Sigmoid colon (tissue), 6 donors: ENCODE measurements at regions not wholly inside any gene's neighbourhood (a gene's known extent, or its start where the extent isn't known, plus 50 kb on each side); places are given as distances from the start of the nearest gene placed in this dataset.
"Not testable (repeated sequence)": the region's sequence is repeated elsewhere in the genome, so short reads cannot be mapped to it uniquely, and the experiment has no call there.

Source experiments
- DNase-seq: peaks from one replicate; pipeline ENCODE4 v3.0.0-alpha.2; 2019
- H3K27ac ChIP-seq, 4 donors: fragments of 200-600 bp; sonication (generic); one replicate each; pipeline ENCODE4 v1.5.1; 2016 to 2019; ENCODE audit warnings: mild to moderate bottlenecking in 1 of 4
- H3K27me3 ChIP-seq, 3 donors: fragments of 200-600 bp; sonication (generic); one replicate each; pipeline ENCODE4 v1.5.1; 2019; ENCODE audit warnings: mild to moderate bottlenecking in 1 of 3
- H3K36me3 ChIP-seq, 4 donors: fragments of 200-600 bp; sonication (generic); one replicate each; pipeline ENCODE4 v1.5.1; 2016 to 2019
- H3K4me1 ChIP-seq, 4 donors: fragments of 200-600 bp; sonication (generic); one replicate each; pipeline ENCODE4 v1.5.1; 2017 to 2019
- H3K4me3 ChIP-seq, 4 donors: fragments of 200-600 bp; sonication (generic); one replicate each; pipeline ENCODE4 v1.5.1; 2017 to 2019; ENCODE audit warnings: mild to moderate bottlenecking in 2 of 4, moderate library complexity in 1 of 4
- H3K9me3 ChIP-seq, 4 donors: fragments of 200-600 bp in 3 of 4; sonication (generic) in 3 of 4; one replicate each; pipeline versions ENCODE4 v1.5.1 to v1.6.1; 2013 to 2019
- EP300 ChIP-seq, 4 donors: sonication (generic); formaldehyde crosslinking; IDR thresholded peaks; one replicate each; pipeline ENCODE4 v1.6.1; 2017; ENCODE audit warnings: antibody characterized with exemption in 4 of 4
- POLR2A ChIP-seq, 2 donors: fragments of 450-650 bp; IDR thresholded peaks; one replicate each; pipeline ENCODE4 v1.6.1; 2016; ENCODE audit warnings: antibody characterized with exemption in 2 of 2, mild to moderate bottlenecking in 2 of 2, moderate library complexity in 2 of 2
- POLR2AphosphoS5 ChIP-seq, 4 donors: sonication (generic); formaldehyde crosslinking; IDR thresholded peaks; one replicate each; pipeline ENCODE4 v1.6.1; 2017; ENCODE audit warnings: antibody characterized with exemption in 4 of 4
- WGBS, 2 donors: extraction: QIAGEN DNeasy Blood & Tissue Kit; methylation state at CpG; one replicate each; pipeline ENCODE4 v1.1.7; 2013; 5-methylcytosine and 5-hydroxymethylcytosine counted together
- intact Hi-C: fragments of 100-400 bp; cut with DNase I; formaldehyde crosslinking; loops from one replicate; pipeline ENCODE4 v1.15.1; 2023
- TF ChIP-seq, protein P1 (sequence below), 4 experiments: fragments of 450-650 bp in 3 of 4; fragments of 200-600 bp in 1 of 4; IDR thresholded peaks; one replicate each; pipeline ENCODE4 v1.5.1; 2016 to 2019; ENCODE audit warnings: antibody characterized with exemption in 4 of 4, mild to moderate bottlenecking in 3 of 4, moderate library complexity in 2 of 4
- donor health status: healthy with polysubstance abuse.
- donor health status: healthy.

DNA sequence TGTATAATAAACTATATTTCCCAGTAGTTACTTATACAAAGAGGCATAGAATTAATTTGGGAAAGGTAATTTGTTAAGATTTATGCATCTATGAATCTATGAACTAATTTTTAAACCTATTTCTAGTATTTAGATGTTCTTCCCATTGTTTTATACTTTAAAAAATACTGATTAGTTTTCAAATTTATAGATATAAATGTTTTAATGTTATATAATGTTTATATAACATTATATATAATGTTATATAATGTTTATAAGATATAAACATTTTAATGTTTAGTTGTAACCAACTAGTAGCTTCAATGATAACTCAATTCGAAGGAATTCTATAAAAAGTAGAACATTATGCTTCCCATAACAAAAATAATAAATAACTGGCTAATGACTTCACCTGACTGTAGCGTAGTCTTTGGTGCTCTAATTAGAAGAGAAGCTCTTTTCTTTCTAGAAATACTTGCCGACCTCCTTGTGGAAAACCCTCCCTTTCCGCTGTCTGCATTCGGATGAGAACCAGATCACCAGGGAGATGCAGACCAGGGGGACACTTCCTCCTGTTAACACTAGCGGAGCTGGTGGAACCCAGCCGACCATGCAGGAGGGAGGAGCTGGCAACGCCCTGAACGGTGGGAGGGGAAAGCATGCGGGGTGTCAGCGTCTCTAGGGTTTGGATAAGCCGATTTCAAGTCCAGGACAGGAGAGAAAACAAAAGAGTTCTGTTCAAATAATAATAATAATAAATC is 158.4 kb downstream of the OR2B2 start:
- WGBS, 2 donors, result 1% methylated on average over 12 of the region's 12 CpGs
- Histone ChIP-seq H3K9me3 (no peaks in the 10 kb centered on the region), H3K27me3 (peaks cover 5 to 28% (median 23%) of the 10 kb centered on the region in 3 donors), H3K27ac (peak overlapping the region in 2 of 4 donors; percentile 12 to 29), H3K36me3 (no peaks in the 10 kb centered on the region), H3K4me1 (peaks cover 0 to 16% (median 11%) of the 10 kb centered on the region in 4 donors), H3K4me3 (peak overlapping the region; percentile 58 to 70 (median 66))
- TF ChIP-seq POLR2AphosphoS5 (IDR thresholded peaks at IDR 0.05) (peak in 2 of 4 donors; percentile 27 to 54), POLR2A (IDR thresholded peaks at IDR 0.05) (no peak)
- intact Hi-C loops, result loop anchor here (1.0 to 10.0 kb wide), 7 partner anchors 67 to 623 kb away; no protein-coding TSS in a partner anchor
- peak; percentile 84 for DNase-seq

DNA sequence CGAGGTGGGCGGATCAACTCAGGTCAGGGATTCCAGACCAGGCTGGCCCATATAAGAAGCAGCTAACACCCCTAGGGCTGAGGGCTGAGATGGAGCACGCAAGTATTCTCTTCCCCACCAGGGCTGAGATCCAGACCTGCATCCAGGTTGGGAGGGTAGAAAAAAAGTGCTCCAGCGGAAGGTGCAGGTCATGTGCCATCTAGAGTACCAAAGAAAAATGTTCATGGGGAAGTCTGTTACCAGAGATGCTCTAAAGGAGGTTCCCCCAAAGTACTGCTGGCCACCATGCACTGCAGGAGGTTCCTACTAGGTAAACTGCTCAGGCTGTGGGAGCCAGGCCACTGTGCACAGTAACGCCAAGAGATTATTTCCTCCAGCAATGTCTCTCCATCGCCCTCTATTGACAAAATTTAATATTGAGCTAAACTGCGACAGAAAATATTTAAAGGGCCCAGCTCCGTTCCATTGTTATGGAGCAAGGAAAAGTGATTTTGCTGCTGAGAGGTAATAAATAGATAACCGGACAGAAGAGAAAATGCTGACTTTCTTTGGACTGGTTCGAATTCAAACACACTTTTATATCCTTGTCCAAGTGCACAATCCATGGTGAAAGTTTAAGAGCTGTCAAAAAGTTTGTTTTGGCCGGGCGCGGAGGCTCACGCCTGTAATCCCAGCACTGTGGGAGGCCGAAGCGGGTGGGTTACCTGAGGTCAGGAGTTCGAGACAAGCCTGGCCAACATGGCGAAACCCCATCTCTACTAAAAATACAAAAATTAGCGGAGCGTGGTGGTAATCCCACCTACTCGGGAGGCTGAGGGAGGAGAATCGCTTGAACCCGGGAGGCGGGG is 159.9 kb downstream of the OR2B2 start:
- intact Hi-C loops, result loop anchor here (1.0 to 10.0 kb wide), 7 partner anchors 65 to 621 kb away; no protein-coding TSS in a partner anchor
- 9 to 14% methylated on average over 24 of the region's 24 CpGs for WGBS, 2 donors
- Histone ChIP-seq H3K9me3 (no peaks in the 10 kb centered on the region), H3K4me3 (peak overlapping the region; percentile 58 to 70 (median 66)), H3K4me1 (peaks cover 0 to 11% (median 10%) of the 10 kb centered on the region in 4 donors), H3K27me3 (peaks cover 2 to 12% (median 9%) of the 10 kb centered on the region in 3 donors), H3K27ac (peak overlapping the region; percentile 71 to 83 (median 76)), H3K36me3 (no peaks in the 10 kb centered on the region)
- TF ChIP-seq EP300 (IDR thresholded peaks at IDR 0.05) (no peak), POLR2A (IDR thresholded peaks at IDR 0.05) (no peak)
- TF ChIP-seq, protein P1, sequence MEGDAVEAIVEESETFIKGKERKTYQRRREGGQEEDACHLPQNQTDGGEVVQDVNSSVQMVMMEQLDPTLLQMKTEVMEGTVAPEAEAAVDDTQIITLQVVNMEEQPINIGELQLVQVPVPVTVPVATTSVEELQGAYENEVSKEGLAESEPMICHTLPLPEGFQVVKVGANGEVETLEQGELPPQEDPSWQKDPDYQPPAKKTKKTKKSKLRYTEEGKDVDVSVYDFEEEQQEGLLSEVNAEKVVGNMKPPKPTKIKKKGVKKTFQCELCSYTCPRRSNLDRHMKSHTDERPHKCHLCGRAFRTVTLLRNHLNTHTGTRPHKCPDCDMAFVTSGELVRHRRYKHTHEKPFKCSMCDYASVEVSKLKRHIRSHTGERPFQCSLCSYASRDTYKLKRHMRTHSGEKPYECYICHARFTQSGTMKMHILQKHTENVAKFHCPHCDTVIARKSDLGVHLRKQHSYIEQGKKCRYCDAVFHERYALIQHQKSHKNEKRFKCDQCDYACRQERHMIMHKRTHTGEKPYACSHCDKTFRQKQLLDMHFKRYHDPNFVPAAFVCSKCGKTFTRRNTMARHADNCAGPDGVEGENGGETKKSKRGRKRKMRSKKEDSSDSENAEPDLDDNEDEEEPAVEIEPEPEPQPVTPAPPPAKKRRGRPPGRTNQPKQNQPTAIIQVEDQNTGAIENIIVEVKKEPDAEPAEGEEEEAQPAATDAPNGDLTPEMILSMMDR (IDR thresholded peaks at IDR 0.05), result peak; percentile 50 to 81 (median 70)
- peak; percentile 72 for DNase-seq

DNA sequence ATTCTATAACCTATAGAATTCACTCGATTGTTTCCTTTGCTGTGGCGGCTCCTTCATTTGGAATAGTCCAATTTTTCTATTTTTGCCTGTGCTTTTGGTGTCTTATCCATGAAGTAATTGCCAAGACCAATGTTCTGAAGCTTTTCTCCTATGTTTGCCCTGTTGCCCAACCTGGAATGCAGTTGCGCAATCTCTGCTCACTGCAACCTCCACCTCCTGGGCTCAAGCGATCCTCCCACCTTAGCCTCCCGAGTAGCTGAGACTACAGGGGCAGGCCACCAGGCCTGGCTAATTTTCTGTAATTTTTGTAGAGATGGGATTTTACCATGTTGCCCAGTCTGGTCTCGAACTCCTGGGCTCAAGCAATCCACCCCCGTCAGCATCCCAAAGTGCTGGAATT is 163.5 kb downstream of the OR2B2 start:
- no peaks in the 10 kb centered on the region for H3K36me3 ChIP-seq
- H3K27ac ChIP-seq, result no peak overlapping the region
- DNase-seq, result no peak
- intact Hi-C loops, result no loop called here
- H3K4me1 ChIP-seq, result peaks cover 0 to 3% (median 3%) of the 10 kb centered on the region in 4 donors
- no peak overlapping the region for H3K4me3 ChIP-seq
- no peak for TF ChIP-seq EP300 (IDR thresholded peaks at IDR 0.05)
- H3K9me3 ChIP-seq, result no peaks in the 10 kb centered on the region
- WGBS, 2 donors, result 91 to 95% methylated on average over 7 of the region's 7 CpGs
- peaks cover 0 to 24% (median 13%) of the 10 kb centered on the region in 3 donors for H3K27me3 ChIP-seq

DNA sequence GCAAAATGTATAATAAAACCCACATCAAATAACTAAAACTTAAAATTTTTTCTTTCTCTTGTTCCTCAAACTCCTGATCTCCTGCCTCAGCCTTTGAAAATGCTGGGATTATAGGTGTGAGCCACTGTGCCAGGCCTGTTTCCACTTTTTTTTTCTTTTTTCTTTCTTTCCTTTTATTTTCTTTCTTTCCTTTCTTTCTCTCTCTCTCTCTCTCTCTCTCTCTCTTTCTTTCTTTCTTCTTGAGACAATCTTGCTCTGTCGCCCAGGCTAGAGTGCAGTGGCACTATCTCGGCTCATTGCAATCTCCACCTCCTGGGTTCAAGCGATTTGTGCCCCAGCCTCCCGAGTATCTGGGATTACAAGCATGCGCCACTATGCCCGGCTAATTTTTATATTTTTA is 164.6 kb downstream of the OR2B2 start:
- no peak overlapping the region for H3K27ac ChIP-seq
- no peaks in the 10 kb centered on the region for H3K4me1 ChIP-seq
- H3K4me3 ChIP-seq, result no peak overlapping the region
- no peaks in the 10 kb centered on the region for H3K9me3 ChIP-seq
- no peak for DNase-seq
- TF ChIP-seq POLR2A (IDR thresholded peaks at IDR 0.05) (no peak), EP300 (IDR thresholded peaks at IDR 0.05) (no peak), POLR2AphosphoS5 (IDR thresholded peaks at IDR 0.05) (no peak)
- TF ChIP-seq, protein P1 (IDR thresholded peaks at IDR 0.05), result no peak
- H3K27me3 ChIP-seq, result peaks cover 0 to 32% (median 14%) of the 10 kb centered on the region in 3 donors
- 89 to 95% methylated on average over 6 of the region's 6 CpGs for WGBS, 2 donors
- intact Hi-C loops, result no loop called here
- no peaks in the 10 kb centered on the region for H3K36me3 ChIP-seq

DNA sequence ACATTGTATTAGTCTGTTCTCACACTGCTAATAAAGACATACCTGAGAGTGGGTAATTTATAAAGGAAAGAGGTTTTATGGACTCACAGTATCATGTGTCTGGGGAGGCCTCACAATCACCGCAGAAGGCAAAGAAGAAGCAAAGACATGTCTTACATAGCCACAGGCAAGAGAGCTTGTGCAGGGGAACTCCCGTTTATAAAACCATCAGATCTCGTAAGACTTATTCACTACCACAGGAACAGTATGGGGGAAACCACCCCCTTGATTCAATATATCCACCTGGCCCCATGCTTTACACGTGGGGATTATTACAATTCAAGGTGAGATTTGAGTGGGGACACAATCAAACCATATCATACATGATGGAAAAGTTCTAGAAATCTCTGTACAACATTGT is 165.3 kb downstream of the OR2B2 start:
- peaks cover 0 to 32% (median 14%) of the 10 kb centered on the region in 3 donors for H3K27me3 ChIP-seq
- H3K36me3 ChIP-seq, H3K4me1 ChIP-seq, H3K9me3 ChIP-seq, H3K4me3 ChIP-seq, H3K27ac ChIP-seq, DNase-seq, intact Hi-C loops: not testable (repeated sequence)
- WGBS, 2 donors, result 58 to 63% methylated on average over 4 of the region's 4 CpGs

DNA sequence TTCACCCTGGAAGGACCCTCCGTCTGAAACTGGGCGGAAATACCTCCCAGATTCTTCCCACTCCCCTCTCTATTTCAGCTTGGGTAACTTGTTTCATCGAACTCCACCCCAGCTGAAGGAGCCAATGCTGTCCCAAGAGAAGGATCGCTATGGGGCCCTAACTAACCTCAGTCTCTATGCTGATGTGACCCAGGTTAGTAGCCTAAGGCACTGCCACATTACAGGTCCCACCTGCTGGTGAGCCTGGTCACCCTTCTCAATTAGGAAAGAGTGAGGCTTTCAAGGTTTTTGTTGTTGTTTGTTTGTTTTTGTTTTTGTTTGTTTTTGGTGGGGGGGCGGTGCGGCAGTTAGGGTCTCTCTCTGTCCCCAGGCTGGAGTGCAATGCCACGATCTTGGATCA is 168.4 kb downstream of the OR2B2 start:
- H3K36me3 ChIP-seq, result no peaks in the 10 kb centered on the region
- no peaks in the 10 kb centered on the region for H3K4me1 ChIP-seq
- intact Hi-C loops, result no loop called here
- no peak for DNase-seq
- H3K9me3 ChIP-seq, result no peaks in the 10 kb centered on the region
- TF ChIP-seq EP300 (IDR thresholded peaks at IDR 0.05) (no peak), POLR2A (IDR thresholded peaks at IDR 0.05) (no peak), POLR2AphosphoS5 (IDR thresholded peaks at IDR 0.05) (no peak)
- TF ChIP-seq, protein P1 (IDR thresholded peaks at IDR 0.05), result no peak
- H3K27ac ChIP-seq, result no peak overlapping the region
- H3K4me3 ChIP-seq, result no peak overlapping the region
- 26 to 56% methylated on average over 7 of the region's 7 CpGs for WGBS, 2 donors
- peaks cover 0 to 35% (median 14%) of the 10 kb centered on the region in 3 donors for H3K27me3 ChIP-seq
